ENCODE measurements at regions not wholly inside any gene's neighbourhood (a gene's known extent, or its start where the extent isn't known, plus 50 kb on each side); places are given as distances from the start of the nearest gene placed in this dataset.
A peak's percentile ranks its signal among the peaks of the same experiment; 100 is the strongest.

DNA sequence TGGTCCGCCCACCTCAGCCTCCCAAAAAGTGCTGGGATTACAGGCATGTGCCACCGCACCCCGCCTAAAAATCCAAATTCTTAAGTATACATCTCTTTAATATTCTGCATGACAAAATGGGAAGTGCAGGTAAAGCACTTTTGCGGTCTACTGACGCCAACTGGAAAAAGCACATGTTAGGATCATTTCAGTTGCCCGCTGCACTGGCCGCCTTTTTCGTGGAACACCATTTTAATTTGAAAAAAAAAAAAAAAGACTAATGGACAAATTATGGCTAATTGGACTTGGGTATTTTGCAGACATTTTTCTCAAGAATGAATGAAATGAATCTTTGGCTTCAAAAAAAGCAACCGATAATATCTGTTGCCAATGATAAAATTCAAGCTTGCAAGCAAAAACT is 129.3 kb upstream of the GPC1 start:
- DNase-seq (ENCODE audit: low spot score) (no peak), ATAC-seq (no peak)
- no peaks in the 10 kb centered on the region for H3K4me1 Mint-ChIP-seq (ENCODE audit: low read depth in 2 of 2)
- no peak overlapping the region for H3K4me3 Mint-ChIP-seq
- H3K27me3 Mint-ChIP-seq: peaks cover 0 to 4% of the 10 kb centered on the region in 2 donors
- no peak overlapping the region for H3K27ac Mint-ChIP-seq
- H3K9me3 Mint-ChIP-seq: no peaks in the 10 kb centered on the region
- no peaks in the 10 kb centered on the region for H3K36me3 Mint-ChIP-seq

GRCh38 chr2:240308111-240308651 is 127.3 kb upstream of the GPC1 start:
- no peaks in the 10 kb centered on the region for H3K4me1 Mint-ChIP-seq (ENCODE audit: low read depth in 2 of 2)
- no peaks in the 10 kb centered on the region for H3K36me3 Mint-ChIP-seq
- peaks cover 0 to 4% of the 10 kb centered on the region in 2 donors for H3K27me3 Mint-ChIP-seq
- no peak overlapping the region for H3K4me3 Mint-ChIP-seq
- no peak overlapping the region for H3K27ac Mint-ChIP-seq
- peak in 1 of 2 donors; percentile 19 for ATAC-seq
- DNase-seq (ENCODE audit: low spot score): no peak
- H3K9me3 Mint-ChIP-seq: no peaks in the 10 kb centered on the region

GRCh38 chr2:240309214-240309613 is 126.2 kb upstream of the GPC1 start:
- Mint-ChIP-seq H3K4me3 (no peak overlapping the region), H3K4me1 (ENCODE audit: low read depth in 2 of 2) (no peaks in the 10 kb centered on the region), H3K9me3 (no peaks in the 10 kb centered on the region), H3K36me3 (no peaks in the 10 kb centered on the region), H3K27me3 (peaks cover 0 to under 1% of the 10 kb centered on the region in 2 donors), H3K27ac (no peak overlapping the region)
- DNase-seq (ENCODE audit: low spot score) (no peak), ATAC-seq (peak; percentile 10 to 20)

- Mint-ChIP-seq H3K27ac (no peak overlapping the region), H3K4me1 (ENCODE audit: low read depth in 2 of 2) (no peaks in the 10 kb centered on the region), H3K9me3 (no peaks in the 10 kb centered on the region), H3K27me3 (peaks cover 2 to 9% of the 10 kb centered on the region in 2 donors), H3K36me3 (no peaks in the 10 kb centered on the region), H3K4me3 (no peak overlapping the region)
- DNase-seq (ENCODE audit: low spot score): no peak
- ATAC-seq: no peak
Measured at GRCh38 chr2:240310201-240310600, 125.3 kb upstream of the GPC1 start.

GRCh38 chr2:240310645-240311044 is 124.8 kb upstream of the GPC1 start:
- H3K27ac Mint-ChIP-seq: no peak overlapping the region
- no peaks in the 10 kb centered on the region for H3K9me3 Mint-ChIP-seq
- H3K4me1 Mint-ChIP-seq (ENCODE audit: low read depth in 2 of 2): no peaks in the 10 kb centered on the region
- DNase-seq (ENCODE audit: low spot score) (no peak), ATAC-seq (no peak)
- H3K4me3 Mint-ChIP-seq: no peak overlapping the region
- no peaks in the 10 kb centered on the region for H3K36me3 Mint-ChIP-seq
- peaks cover 2 to 9% of the 10 kb centered on the region in 2 donors for H3K27me3 Mint-ChIP-seq

GRCh38 chr2:240311821-240312220 is 123.6 kb upstream of the GPC1 start:
- no peak for DNase-seq (ENCODE audit: low spot score)
- no peak overlapping the region for H3K27ac Mint-ChIP-seq
- no peaks in the 10 kb centered on the region for H3K4me1 Mint-ChIP-seq (ENCODE audit: low read depth in 2 of 2)
- peaks cover 6 to 18% of the 10 kb centered on the region in 2 donors for H3K27me3 Mint-ChIP-seq
- H3K36me3 Mint-ChIP-seq: no peaks in the 10 kb centered on the region
- H3K4me3 Mint-ChIP-seq: no peak overlapping the region
- no peaks in the 10 kb centered on the region for H3K9me3 Mint-ChIP-seq
- ATAC-seq: no peak

- no peaks in the 10 kb centered on the region for H3K4me1 Mint-ChIP-seq (ENCODE audit: low read depth in 2 of 2)
- H3K27me3 Mint-ChIP-seq: peaks cover 16 to 32% of the 10 kb centered on the region in 2 donors
- H3K27ac Mint-ChIP-seq: no peak overlapping the region
- no peaks in the 10 kb centered on the region for H3K9me3 Mint-ChIP-seq
- ATAC-seq (no peak), DNase-seq (ENCODE audit: low spot score) (no peak)
- H3K4me3 Mint-ChIP-seq: no peak overlapping the region
- H3K36me3 Mint-ChIP-seq: no peaks in the 10 kb centered on the region
Measured at GRCh38 chr2:240319221-240319854, 116.1 kb upstream of the GPC1 start.

DNA sequence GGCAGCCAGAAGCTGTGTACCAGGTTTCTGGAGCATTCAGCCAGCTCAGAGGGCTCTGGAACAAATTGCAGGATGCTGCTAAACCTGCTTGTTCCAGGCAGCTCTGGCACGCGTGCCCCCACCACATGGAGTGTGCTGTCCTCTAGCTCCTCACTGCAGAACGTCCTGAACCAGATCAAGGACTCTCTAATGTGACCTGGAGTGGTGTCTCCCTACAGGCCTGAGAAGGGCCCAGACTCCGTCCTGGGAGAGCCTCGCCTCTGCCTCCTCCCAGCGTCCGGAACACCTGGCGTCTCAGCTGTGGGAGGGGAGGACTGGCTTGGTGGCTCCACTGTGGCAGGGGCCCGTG is 115.6 kb upstream of the GPC1 start:
- no peaks in the 10 kb centered on the region for H3K9me3 Mint-ChIP-seq
- ATAC-seq (peak in 1 of 2 donors; percentile 15), DNase-seq (ENCODE audit: low spot score) (no peak)
- no peak overlapping the region for H3K27ac Mint-ChIP-seq
- H3K27me3 Mint-ChIP-seq: peaks cover 14 to 27% of the 10 kb centered on the region in 2 donors
- no peaks in the 10 kb centered on the region for H3K4me1 Mint-ChIP-seq (ENCODE audit: low read depth in 2 of 2)
- no peak overlapping the region for H3K4me3 Mint-ChIP-seq
- no peaks in the 10 kb centered on the region for H3K36me3 Mint-ChIP-seq

- H3K36me3 Mint-ChIP-seq: no peaks in the 10 kb centered on the region
- ATAC-seq: peak in 1 of 2 donors; percentile 33
- H3K27me3 Mint-ChIP-seq: peaks cover 14 to 24% of the 10 kb centered on the region in 2 donors
- H3K27ac Mint-ChIP-seq: no peak overlapping the region
- H3K9me3 Mint-ChIP-seq: no peaks in the 10 kb centered on the region
- H3K4me1 Mint-ChIP-seq (ENCODE audit: low read depth in 2 of 2): no peaks in the 10 kb centered on the region
- H3K4me3 Mint-ChIP-seq: no peak overlapping the region
- DNase-seq (ENCODE audit: low spot score): no peak
Measured at GRCh38 chr2:240320204-240320993, 115.1 kb upstream of the GPC1 start.

DNA sequence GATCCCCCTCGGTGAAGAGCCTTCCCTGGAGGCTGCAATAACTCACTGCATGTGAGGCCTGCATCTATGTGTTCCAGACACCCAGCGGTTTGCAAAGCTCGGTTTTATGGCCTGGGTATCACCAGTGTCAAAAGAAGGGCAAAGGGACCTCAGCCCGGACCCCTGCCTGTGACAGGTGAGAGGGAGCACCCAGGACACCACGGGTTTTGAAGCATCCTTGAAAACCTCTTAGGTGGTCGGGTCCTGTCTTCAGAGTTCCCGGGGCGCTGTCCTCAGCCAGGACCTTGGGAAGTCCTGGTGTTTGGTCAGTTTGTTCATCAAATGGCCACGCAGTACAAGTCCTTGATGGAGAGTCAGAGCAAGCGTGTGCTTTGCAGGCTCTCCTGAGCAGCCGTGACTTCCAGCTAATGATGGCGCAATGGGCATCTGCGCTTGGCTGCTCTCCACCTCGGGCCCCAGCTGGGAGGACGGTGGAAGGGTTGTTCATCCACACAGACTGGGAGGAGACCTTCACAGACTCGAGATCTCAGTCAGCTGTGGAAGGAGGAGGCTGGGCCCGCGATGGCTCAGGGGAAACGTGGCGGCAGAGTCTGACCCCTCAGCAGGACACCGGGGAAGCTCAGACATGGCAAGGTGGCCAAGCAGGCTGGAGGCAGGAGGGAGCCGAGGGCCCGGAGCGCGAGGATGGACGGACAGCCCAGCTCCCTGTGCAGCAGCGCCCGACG is 113.1 kb upstream of the GPC1 start:
- DNase-seq (ENCODE audit: low spot score) (no peak), ATAC-seq (no peak)
- Mint-ChIP-seq H3K4me1 (ENCODE audit: low read depth in 2 of 2) (no peaks in the 10 kb centered on the region), H3K36me3 (no peaks in the 10 kb centered on the region), H3K27ac (no peak overlapping the region), H3K9me3 (no peaks in the 10 kb centered on the region), H3K27me3 (peaks cover 6 to 10% of the 10 kb centered on the region in 2 donors), H3K4me3 (no peak overlapping the region)

- Mint-ChIP-seq H3K9me3 (no peaks in the 10 kb centered on the region), H3K36me3 (no peaks in the 10 kb centered on the region), H3K27ac (no peak overlapping the region), H3K4me3 (no peak overlapping the region), H3K27me3 (peaks cover 3 to 8% of the 10 kb centered on the region in 2 donors), H3K4me1 (ENCODE audit: low read depth in 2 of 2) (no peaks in the 10 kb centered on the region)
- DNase-seq (ENCODE audit: low spot score) (no peak), ATAC-seq (no peak)
Measured at GRCh38 chr2:240322991-240323390, 112.5 kb upstream of the GPC1 start.

GRCh38 chr2:240323601-240324291 is 111.7 kb upstream of the GPC1 start:
- no peaks in the 10 kb centered on the region for H3K36me3 Mint-ChIP-seq
- no peak overlapping the region for H3K4me3 Mint-ChIP-seq
- DNase-seq (ENCODE audit: low spot score) (no peak), ATAC-seq (no peak)
- H3K9me3 Mint-ChIP-seq: no peaks in the 10 kb centered on the region
- peaks cover 0 to 4% of the 10 kb centered on the region in 2 donors for H3K27me3 Mint-ChIP-seq
- no peaks in the 10 kb centered on the region for H3K4me1 Mint-ChIP-seq (ENCODE audit: low read depth in 2 of 2)
- H3K27ac Mint-ChIP-seq: no peak overlapping the region

GRCh38 chr2:240324312-240325015 is 111.0 kb upstream of the GPC1 start:
- ATAC-seq (no peak), DNase-seq (ENCODE audit: low spot score) (no peak)
- Mint-ChIP-seq H3K4me1 (ENCODE audit: low read depth in 2 of 2) (no peaks in the 10 kb centered on the region), H3K27ac (no peak overlapping the region), H3K9me3 (no peaks in the 10 kb centered on the region), H3K4me3 (no peak overlapping the region), H3K36me3 (no peaks in the 10 kb centered on the region), H3K27me3 (peaks cover 0 to 8% of the 10 kb centered on the region in 2 donors)
